Prostate gland (tissue), 2 donors: ENCODE measurements at regions not wholly inside any gene's neighbourhood (a gene's known extent, or its start where the extent isn't known, plus 50 kb on each side); places are given as distances from the start of the nearest gene placed in this dataset.

ENCODE experiments used
- POLR2A ChIP-seq: fragments of 450-650 bp; IDR thresholded peaks from one replicate; pipeline ENCODE4 v1.6.1; 2016; ENCODE audit warnings: antibody characterized with exemption, mild to moderate bottlenecking
- TF ChIP-seq, protein P1 (sequence below), 4 experiments: fragments of 200-600 bp in 2 of 4; fragments of 450-650 bp in 2 of 4; sonication (generic) in 2 of 4; IDR thresholded peaks; 1 replicate in 3 of 4; 2 replicates in 1 of 4; pipeline ENCODE4 v1.5.1; 2016 to 2019; ENCODE audit warnings: antibody characterized with exemption in 4 of 4, mild to moderate bottlenecking in 2 of 4, moderate library complexity in 2 of 4

DNA sequence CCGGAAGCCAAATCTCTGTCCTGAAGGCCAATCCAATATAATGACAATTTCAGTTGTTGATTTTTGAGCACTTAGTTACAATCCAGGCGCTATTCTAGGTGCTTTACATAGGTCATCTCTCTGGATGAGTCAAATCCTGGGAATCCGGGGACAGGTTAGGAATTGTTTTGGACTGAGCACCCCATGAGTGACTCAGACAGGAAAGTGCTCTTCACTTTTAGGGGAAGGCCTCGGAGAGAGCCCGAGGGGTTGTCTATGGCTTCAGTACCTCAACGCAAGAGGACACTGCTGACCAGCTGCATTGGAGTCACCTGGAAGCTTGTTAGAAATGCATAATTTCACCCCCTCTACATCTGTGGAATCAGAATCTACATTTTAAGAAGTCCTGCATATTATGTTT is 108.8 kb downstream of the IRX5 start:
- TF ChIP-seq, protein P1, sequence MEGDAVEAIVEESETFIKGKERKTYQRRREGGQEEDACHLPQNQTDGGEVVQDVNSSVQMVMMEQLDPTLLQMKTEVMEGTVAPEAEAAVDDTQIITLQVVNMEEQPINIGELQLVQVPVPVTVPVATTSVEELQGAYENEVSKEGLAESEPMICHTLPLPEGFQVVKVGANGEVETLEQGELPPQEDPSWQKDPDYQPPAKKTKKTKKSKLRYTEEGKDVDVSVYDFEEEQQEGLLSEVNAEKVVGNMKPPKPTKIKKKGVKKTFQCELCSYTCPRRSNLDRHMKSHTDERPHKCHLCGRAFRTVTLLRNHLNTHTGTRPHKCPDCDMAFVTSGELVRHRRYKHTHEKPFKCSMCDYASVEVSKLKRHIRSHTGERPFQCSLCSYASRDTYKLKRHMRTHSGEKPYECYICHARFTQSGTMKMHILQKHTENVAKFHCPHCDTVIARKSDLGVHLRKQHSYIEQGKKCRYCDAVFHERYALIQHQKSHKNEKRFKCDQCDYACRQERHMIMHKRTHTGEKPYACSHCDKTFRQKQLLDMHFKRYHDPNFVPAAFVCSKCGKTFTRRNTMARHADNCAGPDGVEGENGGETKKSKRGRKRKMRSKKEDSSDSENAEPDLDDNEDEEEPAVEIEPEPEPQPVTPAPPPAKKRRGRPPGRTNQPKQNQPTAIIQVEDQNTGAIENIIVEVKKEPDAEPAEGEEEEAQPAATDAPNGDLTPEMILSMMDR (IDR thresholded peaks at IDR 0.05), result no peak
- TF ChIP-seq POLR2A, result no peak
